NAMALWA (cell line): ENCODE measurements at regions not wholly inside any gene's neighbourhood (a gene's known extent, or its start where the extent isn't known, plus 50 kb on each side); places are given as distances from the start of the nearest gene placed in this dataset.

ENCODE experiments used
- DNase-seq: peaks from one replicate; pipeline ENCODE4 v3.0.0-alpha.2; 2015; ENCODE audit warnings: low spot score

DNA sequence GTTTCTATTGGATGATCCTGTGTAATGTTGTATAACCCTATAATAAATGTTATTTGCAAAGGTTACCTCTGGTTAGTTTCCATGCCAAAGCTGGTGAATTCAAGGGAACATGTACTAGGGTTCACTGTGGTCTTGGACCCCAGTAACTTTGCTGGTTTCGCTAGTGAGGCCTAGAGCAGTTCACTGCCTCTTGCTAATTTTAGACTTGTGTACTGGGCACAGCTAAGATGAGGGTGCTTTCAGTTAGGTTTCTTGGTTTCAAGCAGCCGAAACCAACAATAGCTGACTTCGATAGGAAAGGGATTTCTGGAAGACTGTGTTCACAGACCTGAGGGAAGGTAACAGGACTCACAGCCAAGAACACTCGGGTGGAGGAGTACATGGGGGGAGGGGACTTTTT is 215.5 kb upstream of the BCOR start:
- DNase-seq: no peak

GRCh38 chrX:40310447-40310846 is 212.7 kb upstream of the BCOR start:
- DNase-seq: no peak

DNA sequence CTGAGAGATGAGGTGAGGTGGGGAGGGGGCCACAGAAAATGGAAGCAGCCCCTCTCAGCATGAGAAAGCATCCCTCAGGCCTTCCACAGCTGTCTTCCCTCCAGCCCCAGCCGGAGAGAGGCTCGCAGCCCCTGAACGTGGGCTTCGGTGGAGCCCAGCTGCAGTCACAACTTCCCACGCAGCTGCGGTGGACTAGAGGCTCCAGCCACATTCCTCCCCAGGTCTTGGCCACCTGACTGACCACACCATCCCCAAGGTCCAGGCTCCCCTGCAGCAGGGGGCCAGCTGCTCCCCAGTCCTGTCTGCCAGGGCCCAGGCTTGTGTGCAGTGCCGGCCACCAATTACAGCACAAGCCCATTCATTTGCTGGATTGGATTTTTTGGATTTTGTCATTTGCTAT is 212.3 kb upstream of the BCOR start:
- DNase-seq: no peak

- DNase-seq: no peak
Observed at GRCh38 chrX:40307871-40308270, 210.1 kb upstream of the BCOR start.

DNA sequence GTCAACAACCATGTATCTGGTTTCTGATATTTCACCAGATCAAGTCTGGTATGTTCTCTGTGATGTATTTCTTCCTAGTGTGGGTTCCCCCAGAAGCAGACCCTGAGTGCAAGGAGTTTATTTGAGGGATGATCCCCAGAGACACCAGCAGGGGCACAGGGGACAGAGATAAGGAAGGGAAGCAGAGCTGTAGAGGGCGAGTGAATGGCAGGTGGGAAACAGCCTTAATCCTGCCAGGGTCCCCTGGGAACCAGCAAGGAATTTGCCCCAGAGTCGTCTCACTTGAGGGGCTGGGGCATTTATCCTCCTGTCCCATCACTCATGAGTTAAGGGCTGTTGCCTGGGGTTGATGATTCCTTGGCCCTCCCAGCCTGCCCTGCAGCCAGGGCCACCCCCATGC is 206.4 kb upstream of the BCOR start:
- DNase-seq: peak; percentile 15

- DNase-seq: peak; percentile 18
Observed at GRCh38 chrX:40303256-40304077, 205.7 kb upstream of the BCOR start.

- no peak for DNase-seq
Observed at GRCh38 chrX:40300286-40300890, 202.6 kb upstream of the BCOR start.

DNA sequence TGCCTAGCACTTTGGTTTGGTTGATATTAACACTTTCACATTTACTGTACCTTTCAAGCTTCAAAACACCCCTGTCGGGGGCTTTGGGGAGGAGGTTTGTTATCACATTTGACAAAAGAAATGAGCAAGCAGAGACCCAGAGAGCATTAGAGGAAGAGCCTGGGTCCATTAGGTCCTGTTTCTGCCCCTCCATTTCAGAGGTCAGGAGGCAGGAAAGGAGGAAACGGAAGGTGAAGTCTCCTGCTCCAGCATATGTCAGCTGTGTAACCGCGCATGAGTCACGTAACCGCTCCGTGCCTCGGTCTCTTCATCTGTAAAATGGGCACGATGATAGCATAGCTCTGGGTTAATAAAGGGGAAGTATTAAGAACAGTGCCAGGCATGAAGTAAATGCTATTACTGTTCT is 201.9 kb upstream of the BCOR start:
- DNase-seq: no peak

DNA sequence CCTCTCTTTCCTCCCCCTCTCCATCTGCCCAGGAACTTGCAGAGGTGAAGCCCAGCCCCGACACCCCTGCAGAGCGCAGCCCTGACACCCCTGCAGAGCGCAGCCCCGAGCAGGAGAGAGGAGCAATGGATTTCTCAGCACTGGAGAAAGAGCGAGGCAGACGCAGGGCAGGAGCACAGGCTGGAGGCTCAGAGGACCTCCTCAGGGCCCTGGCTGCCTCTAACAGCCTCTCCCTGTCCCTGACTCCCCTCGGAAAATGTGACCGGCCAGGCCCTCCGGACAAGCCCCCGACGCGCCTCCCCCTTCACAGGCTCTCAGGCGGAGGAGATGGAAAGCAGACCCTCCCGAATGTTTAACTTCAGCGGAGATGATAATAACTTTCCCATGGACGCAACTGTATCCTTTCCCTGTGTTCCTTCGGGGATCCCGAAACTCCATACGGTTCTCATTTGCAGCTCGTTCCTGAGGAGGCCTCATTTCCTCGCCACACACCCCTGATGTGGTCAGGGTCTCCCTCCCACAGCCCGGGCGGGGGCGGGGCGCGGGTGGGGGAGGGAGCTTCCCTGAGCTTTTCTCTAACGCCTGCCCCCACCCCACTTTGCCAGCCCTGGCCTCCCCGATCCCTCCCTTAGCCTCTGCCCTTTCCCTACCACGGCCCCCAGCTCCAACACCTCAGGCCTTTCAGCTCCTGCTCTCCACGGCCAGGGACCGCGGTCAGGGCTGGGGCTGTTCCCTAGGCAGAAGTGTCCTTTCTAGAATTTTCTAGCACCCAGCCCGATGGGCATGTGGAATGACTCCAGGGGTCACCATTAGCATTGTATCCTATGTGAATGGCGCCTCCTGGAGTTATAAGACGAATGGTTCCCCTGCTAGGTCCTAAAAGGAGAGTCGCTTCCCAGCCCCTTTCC is 201.1 kb upstream of the BCOR start:
- no peak for DNase-seq

DNA sequence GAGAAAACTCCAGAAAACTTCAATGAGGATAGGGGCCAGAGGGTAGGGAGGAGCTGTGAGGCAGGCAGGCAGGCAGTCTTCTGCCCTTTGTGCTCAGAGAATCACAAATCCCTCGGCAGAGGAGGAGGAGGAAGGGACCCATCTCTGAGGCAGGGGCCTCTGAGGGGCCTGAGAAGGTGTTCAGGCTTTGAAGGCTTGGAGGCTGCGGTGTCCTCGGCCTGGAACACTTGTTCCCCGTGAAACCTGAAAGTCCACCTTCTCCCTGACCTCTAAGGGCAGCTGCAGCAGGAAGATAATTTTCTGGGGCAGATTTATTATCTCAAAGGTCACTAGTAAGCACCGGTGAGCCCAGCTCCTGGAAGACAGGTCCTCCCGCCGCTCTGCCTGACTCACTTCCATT is 200.3 kb upstream of the BCOR start:
- no peak for DNase-seq

GRCh38 chrX:40291553-40291952 is 193.8 kb upstream of the BCOR start:
- no peak for DNase-seq

GRCh38 chrX:40290517-40290916 is 192.8 kb upstream of the BCOR start:
- DNase-seq: no peak

GRCh38 chrX:40285876-40286275 is 188.1 kb upstream of the BCOR start:
- no peak for DNase-seq

- DNase-seq: no peak
Observed at GRCh38 chrX:40284852-40285251, 187.1 kb upstream of the BCOR start.

DNA sequence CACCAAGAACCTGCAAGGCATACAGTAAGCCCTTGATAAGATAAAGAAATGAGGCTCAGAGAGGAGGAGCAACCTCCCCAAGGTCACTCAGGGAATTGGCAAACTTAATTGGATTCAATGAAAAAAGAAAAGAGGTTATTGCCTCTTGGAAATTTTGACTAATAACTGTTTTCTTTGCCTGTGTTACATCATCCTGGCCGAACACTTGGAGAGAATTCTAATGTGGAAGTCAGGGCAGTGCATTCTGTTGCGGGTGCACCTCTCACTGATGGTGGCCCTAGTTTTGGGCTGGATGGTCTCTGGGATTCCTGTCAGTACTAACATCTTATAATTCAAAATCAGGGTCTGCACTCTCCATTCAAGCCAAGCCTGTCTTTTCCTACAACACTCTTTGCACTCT is 186.2 kb upstream of the BCOR start:
- DNase-seq: no peak

DNA sequence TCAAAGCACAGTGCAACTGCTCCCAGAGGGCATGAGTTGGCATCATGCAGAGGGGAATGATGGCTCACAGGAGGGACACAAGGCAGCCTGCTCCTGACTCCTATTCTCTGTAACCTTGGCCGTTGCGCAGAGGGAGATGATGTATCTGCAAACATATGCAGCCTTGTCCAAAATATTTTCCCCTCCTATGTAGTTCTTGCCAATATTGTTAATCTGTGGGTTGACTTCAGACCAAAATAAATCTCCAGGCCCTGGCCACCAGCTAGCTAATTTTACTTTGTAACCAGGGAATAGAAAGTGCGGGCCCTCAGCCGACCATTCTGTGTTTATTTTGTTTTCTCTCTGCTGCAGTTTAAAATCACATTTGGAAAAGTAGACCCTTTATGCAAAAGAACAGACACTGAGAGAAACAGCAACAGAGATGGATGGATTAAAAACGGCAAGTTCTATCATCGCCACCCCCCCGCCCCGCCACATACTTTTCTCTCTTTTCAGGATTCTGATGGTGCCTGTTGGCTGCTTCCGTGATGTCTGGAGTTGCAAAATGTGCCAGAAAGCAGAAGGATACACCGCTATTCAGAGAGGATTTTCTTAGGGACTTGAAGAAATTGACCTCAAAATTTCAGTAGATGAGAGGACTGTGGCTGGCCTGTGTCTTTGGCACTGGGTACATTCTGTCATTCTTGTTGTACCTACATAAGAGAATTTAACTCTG is 185.3 kb upstream of the BCOR start:
- DNase-seq: no peak

DNA sequence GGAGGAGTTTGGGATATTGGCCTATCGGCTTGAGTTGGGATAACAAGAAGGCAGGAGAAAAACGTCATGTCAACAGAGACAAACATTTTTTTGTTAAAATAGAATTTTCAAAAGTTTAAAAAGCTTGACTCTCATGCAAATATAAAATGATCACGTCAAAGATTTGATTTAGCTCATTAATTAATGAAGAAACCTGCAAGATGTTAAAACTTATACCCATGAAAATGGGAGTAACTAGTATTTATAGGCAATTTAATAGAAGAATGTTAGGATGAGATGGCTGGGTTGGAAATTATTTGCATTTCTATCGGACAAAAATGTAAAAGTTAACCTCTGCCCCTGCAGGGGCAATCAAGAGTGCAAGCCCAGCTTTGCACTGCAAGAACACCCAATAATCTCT is 184.6 kb upstream of the BCOR start:
- no peak for DNase-seq

GRCh38 chrX:40281336-40282005 is 183.7 kb upstream of the BCOR start:
- no peak for DNase-seq

- no peak for DNase-seq
Observed at GRCh38 chrX:40279762-40280161, 182.0 kb upstream of the BCOR start.

GRCh38 chrX:40279091-40279430 is 181.3 kb upstream of the BCOR start:
- no peak for DNase-seq

- no peak for DNase-seq
Observed at GRCh38 chrX:40278340-40279090, 180.8 kb upstream of the BCOR start.
